ENCODE measurements at regions not wholly inside any gene's neighbourhood (a gene's known extent, or its start where the extent isn't known, plus 50 kb on each side); places are given as distances from the start of the nearest gene placed in this dataset.

- Histone ChIP-seq H2AFZ (ENCODE audit: low read depth, low read length) (no peak overlapping the region), H3K4me3 (no peak overlapping the region), H3K36me3 (ENCODE audit: control insufficient read depth, insufficient read depth, low read length) (no peaks in the 10 kb centered on the region), H3K9ac (ENCODE audit: insufficient read depth in 1 of 2, low read depth in 2 of 2, low read length in 2 of 2) (no peak overlapping the region), H3K27ac (ENCODE audit: extremely low read depth, low read depth, low read length) (no peak overlapping the region), H3K27me3 (ENCODE audit: control insufficient read depth in 2 of 2, insufficient read depth in 2 of 2, low read length in 2 of 2) (no peaks in the 10 kb centered on the region), H3K9me1 (ENCODE audit: control insufficient read depth, insufficient read depth, low read length) (no peaks in the 10 kb centered on the region), H4K20me1 (replicated peaks; ENCODE audit: control insufficient read depth, insufficient read depth, low read length) (no peaks in the 10 kb centered on the region), H3K4me1 (replicated peaks in 1 of 2; ENCODE audit: control insufficient read depth in 2 of 2, insufficient read depth in 2 of 2, low read length in 2 of 2) (no peaks in the 10 kb centered on the region), H3K9me3 (replicated peaks; ENCODE audit: control insufficient read depth, insufficient read depth, low read depth, low read length) (peaks cover 3% of the 10 kb centered on the region; the same call in 1 of the 2 replicates), H3K79me2 (ENCODE audit: control insufficient read depth, insufficient read depth, low read length) (no peaks in the 10 kb centered on the region), H3K4me2 (ENCODE audit: insufficient read depth, low read length) (no peak overlapping the region)
- intact Hi-C loops (cut with micrococcal nuclease) (no loop called here), in situ Hi-C loops (cut with MboI) (no loop called here)
- no peak for ATAC-seq
- ChIA-PET CTCF (ENCODE audit: low intra/inter-chr PET ratio) (no interaction called here), POLR2A (no interaction called here)
- no peak for FAIRE-seq
- no TSS peak for BruUV-seq (replicated peaks)
- WGBS (ENCODE audit: insufficient coverage, low coverage, missing lambda C conversion rate): 7% methylated on average over 2 of the region's 2 CpGs
- TF ChIP-seq DMBX1 (CRISPR knock-in tag; IDR thresholded peaks at IDR 0.05; ENCODE audit: borderline replicate concordance) (no peak), KDM1A (IDR thresholded peaks at IDR 0.05) (no peak), ZKSCAN8 (CRISPR knock-in tag; IDR thresholded peaks at IDR 0.05) (no peak), SMAD1 (IDR thresholded peaks at IDR 0.05; ENCODE audit: low read depth, low read length, partially characterized antibody) (no peak), ILK (tag; IDR thresholded peaks at IDR 0.05; ENCODE audit: borderline replicate concordance, low read depth) (no peak), ZFP30 (CRISPR knock-in tag; IDR thresholded peaks at IDR 0.05; ENCODE audit: borderline replicate concordance) (no peak), ZNF311 (CRISPR knock-in tag; IDR thresholded peaks at IDR 0.05) (no peak), ZBTB40 (IDR thresholded peaks at IDR 0.05) (no peak), ZBTB40 (CRISPR knock-in tag; IDR thresholded peaks at IDR 0.05) (no peak), PHTF2 (CRISPR knock-in tag; IDR thresholded peaks at IDR 0.05) (no peak), NFYB (IDR thresholded peaks at IDR 0.05; ENCODE audit: extremely low read depth, insufficient read length) (no peak), ZNF121 (CRISPR knock-in tag; conservative IDR thresholded peaks at IDR 0.05) (no peak), NR2F6 (CRISPR knock-in tag; IDR thresholded peaks at IDR 0.05) (no peak), HNRNPH1 (optimal IDR thresholded peaks at IDR 0.05; ENCODE audit: low read depth, low read length) (no peak)
- DNase-seq (ENCODE audit: extremely low read depth in 1 of 4, low spot score in 3 of 4): no peak
These were observed 478.6 kb downstream of the OTOL1 start for GRCh38 chr3:161975201-161975600.
